ENCODE measurements at regions not wholly inside any gene's neighbourhood (a gene's known extent, or its start where the extent isn't known, plus 50 kb on each side); places are given as distances from the start of the nearest gene placed in this dataset.
"Not testable (repeated sequence)": the region's sequence is repeated elsewhere in the genome, so short reads cannot be mapped to it uniquely, and the experiment has no call there.

DNA sequence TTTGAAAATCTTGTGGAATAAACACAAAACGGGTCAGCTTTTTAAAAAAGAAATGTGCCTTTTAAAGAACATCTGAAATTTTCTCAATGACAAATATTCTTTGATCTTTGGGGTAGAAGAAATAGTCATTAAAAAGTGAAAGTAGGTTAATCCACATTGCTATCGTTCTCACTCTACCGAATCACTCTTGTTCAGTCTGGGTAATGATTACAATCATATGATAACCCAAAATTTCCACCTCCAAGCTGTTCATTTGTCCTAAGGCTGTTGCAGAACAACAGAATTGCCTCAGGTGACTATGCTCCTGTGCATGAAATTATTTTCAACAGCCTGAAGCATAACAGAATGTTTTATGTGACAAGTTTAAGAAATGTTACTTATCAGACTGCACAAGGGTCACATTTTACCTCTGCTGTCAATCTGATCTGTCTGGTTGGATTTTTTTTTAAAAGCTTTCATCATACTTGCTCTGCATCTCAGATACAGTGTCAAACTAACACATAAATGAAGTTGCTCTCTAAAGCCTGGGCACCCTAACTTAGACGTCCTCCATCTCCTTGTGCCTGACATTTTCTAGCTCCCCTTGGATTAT is 227.3 kb downstream of the LURAP1L start:
- DNase-seq, result no peak

- no peak for DNase-seq
These were observed 227.9 kb downstream of the LURAP1L start for GRCh38 chr9:13002740-13003139.

DNA sequence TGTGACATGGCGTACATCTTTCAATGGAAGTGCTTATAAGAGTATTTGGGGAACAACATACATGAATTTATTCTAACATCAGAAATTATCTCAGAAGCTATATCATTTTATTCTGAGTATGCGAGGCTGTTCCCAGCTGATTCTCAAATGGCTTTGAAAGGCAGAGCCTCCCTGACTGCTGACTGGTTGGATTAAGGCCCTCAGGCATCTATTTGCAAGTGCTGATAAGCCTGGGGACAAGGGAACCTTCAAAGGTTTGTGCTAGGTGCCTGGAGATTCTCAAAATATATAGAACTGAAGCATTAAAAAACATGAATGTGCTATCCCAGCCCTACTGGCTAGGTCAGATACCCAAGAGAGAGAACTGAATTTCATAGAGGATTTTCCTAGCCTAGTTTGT is 235.1 kb downstream of the LURAP1L start:
- no peak for DNase-seq

GRCh38 chr9:13013991-13014883 is 239.4 kb downstream of the LURAP1L start:
- no peak for DNase-seq

- no peak for DNase-seq
These were observed 242.4 kb downstream of the LURAP1L start for GRCh38 chr9:13017260-13017659.

- DNase-seq, result no peak
These were observed 245.6 kb downstream of the LURAP1L start for GRCh38 chr9:13020146-13021040.

GRCh38 chr9:13022756-13023155 is 247.9 kb downstream of the LURAP1L start:
- no peak for DNase-seq

- no peak for DNase-seq
These were observed 248.7 kb downstream of the LURAP1L start for GRCh38 chr9:13023498-13023897.

- DNase-seq, result no peak
These were observed 252.1 kb downstream of the LURAP1L start for GRCh38 chr9:13026956-13027355.

- DNase-seq, result no peak
These were observed 251.6 kb downstream of the MPDZ start for GRCh38 chr9:13027879-13028278.

DNA sequence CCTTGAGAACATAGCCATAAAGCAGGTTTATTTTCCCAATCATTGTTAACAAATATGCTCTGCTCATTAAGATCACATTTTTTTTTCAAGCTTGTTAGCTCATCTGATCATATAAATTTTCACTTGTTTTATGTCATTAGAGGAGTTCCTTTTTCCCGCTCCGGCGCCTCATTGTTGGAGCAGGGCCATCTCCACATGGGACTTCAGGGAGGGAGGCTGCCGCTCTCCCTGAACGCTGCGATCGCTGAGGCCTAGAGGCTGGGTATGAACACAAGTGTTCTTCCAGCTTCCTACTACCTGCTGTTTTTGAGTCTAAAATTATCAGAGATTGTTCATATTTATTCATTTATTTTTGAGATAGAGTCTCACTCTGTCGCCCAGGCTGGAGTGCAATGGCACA is 246.9 kb downstream of the MPDZ start:
- DNase-seq, result no peak

DNA sequence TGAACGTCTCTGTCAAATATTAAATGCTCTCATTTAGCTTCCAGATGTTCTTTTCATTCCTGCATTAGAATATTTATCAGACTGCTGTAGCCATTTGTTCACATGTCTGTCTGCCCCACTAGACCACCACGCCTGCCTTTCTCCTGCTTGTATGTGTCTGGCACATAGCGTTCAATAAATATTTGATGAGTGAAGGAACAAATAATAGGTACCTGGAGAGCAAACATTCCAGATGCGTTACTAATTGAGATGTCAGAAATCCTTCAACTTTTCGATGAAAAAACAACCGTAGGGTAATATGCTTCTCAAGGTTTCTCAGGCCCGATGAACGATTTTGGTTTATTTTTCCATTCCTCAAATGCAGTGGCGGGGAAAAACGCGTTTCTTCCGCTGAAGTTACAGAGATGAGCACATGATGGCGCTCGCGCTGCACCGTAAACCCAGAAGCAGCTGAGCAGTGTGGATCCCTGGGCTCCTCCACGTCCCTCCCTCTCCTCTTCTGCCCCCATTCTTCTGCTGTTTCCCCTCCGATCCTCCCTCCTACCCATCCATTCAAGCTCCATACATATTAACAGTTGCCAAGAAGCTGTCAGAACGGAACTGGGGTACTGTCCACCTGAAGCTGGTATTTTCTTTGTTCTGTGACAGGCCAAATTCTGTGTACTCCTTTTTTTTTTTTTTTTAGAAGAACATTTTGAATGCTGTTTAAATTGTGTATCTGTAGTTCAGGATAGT is 245.4 kb downstream of the MPDZ start:
- DNase-seq, result no peak

GRCh38 chr9:13034694-13035002 is 244.8 kb downstream of the MPDZ start:
- no peak for DNase-seq

DNA sequence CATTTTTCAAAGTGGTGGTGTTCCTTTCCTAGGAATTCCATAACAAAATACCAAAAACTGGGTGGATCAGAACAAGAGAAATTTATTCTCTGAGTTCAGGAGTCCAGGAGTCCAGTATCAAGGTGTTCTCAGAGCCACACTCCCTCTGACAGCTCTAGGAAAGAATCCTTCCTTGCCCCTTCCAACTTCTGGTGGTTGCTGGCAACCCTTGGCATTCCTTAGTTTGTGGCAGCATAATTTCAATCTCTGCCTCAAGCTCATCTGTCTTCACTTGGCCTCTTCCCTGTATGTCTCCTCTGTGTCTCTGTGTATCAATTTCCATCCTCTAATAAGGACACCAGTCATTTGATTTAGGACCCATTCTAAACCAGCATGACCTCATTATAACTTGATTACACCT is 243.7 kb downstream of the MPDZ start:
- no peak for DNase-seq

DNA sequence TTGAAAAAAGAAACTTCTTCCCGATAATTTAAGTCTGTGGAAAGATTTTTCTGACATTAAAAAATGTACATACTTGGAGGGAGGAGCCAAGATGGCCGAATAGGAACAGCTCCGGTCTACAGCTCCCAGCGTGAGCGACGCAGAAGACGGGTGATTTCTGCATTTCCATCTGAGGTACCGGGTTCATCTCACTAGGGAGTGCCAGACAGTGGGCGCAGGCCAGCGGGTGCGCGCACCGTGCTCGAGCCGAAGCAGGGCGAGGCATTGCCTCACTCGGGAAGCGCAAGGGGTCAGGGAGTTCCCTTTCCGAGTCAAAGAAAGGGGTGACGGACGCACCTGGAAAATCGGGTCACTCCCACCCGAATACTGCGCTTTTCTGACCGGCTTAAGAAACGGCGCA is 241.7 kb downstream of the MPDZ start:
- DNase-seq, result not testable (repeated sequence)

GRCh38 chr9:13047827-13048587 is 231.5 kb downstream of the MPDZ start:
- DNase-seq, result no peak

DNA sequence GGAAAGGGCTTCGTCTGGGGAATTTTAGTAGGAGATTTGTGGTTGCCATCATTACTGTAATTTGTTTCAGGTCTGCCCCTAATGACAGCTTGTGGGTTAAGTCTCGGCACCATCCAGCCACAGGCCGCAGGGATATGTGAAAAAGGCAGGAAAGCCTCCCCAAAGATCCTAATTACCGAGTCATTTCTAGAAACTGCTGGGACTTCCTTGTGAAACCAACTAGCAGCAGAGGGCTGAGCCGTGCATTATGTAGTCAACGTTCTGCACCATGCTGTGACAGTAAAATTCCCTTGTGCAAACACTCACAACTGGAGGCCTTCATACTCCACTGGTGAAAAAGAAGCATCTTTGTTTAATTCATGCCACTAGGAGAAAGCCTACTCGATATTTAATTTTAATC is 230.3 kb downstream of the MPDZ start:
- no peak for DNase-seq

GRCh38 chr9:13053504-13053903 is 226.0 kb downstream of the MPDZ start:
- DNase-seq, result no peak

GRCh38 chr9:13054389-13054788 is 225.1 kb downstream of the MPDZ start:
- DNase-seq, result no peak
